Embryonic facial prominence (tissue), 1 donor: ENCODE measurements at regions not wholly inside any gene's neighbourhood (a gene's known extent, or its start where the extent isn't known, plus 50 kb on each side); places are given as distances from the start of the nearest gene placed in this dataset.

ENCODE experiments used
- DNase-seq: peaks from one replicate; pipeline ENCODE4 v3.0.0-alpha.2; 2016; ENCODE audit errors: extremely low spot score

DNA sequence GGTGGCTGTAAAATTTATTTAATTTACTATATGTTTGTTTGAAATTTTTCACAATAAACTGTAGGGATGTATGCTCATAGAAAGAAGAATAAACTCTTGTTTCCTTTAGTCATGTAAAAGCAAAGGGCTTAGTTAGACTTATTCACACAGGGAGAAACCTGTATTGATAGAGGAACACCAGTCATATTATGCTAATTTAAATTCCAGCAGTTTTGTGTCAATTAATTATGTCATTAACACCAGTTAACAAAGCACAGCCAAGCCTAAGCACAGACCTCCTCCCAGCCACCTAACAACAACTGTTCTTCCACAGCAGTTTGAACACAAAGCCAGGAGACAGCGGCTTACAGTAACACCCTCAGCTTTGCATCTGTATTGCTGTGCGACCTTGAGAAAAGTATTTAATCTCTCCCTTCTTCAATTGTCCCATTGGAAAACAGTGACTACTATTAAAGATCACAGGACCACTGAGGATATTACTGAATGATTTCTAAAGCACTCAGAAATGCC is 260.8 kb upstream of the RRP15 start:
- DNase-seq, result no peak

DNA sequence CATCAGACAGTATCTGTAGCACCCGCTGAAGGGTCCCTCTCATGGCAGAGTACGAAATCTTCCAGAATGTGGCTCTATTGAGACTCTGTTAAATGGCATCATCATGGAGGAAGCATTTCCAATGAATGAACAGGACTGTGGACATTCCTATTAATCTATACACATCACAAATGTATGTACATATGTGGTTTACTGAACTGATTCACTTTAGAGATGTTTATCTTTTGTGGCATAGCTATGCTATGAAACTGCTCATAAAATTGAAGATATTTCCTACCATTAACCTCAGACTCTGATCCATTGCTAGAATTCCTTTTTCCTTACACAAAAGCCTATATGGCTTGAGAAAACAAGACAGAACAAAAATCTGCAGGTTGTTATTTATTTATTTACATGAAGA is 259.6 kb upstream of the RRP15 start:
- no peak for DNase-seq

DNA sequence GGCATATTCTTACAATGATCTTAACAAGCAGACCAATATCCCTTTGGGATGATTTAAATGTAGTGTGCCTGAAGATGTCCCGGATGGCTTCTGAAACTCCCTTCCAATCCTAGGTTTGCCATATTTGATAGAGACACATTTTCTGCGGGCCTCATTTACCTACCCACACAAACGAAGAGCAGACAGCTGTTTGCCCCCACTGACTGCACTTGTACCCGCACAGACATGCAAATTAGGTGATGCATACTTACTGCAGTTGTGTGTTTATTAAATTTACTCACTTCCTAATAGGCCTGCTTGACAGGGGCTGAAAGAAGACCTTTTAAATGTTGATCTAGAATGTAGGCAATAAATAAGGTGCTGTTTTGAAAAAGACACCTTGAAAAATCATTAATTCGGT is 257.9 kb upstream of the RRP15 start:
- DNase-seq, result no peak

DNA sequence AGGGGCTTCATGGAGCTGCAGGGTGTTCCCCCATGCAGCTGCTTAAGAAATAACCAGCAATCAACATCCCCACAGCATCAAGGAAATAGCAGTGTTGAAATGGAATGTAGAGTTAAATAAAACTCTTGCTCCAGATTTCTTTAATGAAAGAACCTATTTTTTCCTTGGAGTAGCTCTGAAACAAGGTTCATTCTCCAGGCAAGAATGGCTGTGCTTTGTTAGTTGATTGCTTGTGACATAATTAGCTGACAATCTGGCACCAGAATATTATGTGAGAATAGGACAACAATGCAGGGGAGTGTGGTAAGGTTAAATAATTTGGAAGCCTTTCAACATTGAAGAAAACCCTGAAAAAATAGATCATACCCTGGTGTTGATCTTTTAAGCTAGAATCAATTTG is 254.2 kb upstream of the RRP15 start:
- DNase-seq, result no peak

DNA sequence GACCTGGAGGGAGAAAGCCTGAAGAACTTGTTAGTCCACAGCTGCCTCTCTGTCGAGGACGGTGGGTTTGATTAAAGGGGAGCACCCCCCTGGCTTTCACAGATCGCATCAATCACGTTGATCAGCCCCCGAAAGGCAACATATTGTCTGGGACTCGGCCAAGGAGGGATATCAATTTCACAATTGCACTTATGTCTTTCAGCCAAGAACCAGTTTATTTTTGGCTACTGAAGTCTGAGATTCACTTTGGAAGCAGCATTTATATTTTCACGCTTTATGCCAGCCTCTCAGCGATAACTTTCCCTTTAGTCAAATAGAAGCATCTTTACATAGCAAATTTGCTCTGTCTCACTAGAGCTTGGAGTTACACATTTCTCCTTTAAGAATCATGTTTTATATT is 253.2 kb upstream of the RRP15 start:
- no peak for DNase-seq

DNA sequence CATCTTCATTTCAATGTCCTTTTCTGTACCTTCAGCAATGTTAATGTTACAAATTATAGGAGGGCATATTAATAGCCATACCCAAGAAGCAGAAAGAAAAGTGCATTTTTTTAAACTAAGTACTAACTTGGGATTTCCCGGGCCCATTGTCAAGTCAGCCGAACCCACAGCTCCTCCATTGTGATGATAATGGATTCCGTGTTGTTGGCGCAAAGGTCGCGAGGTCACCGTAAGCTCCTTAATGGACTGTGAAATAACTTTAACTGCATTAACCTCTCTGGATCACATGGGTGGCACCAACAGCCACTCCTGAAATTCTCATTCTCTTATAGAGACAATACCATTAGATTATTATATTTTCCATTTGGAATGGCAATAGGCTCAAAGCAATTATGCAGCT is 250.6 kb upstream of the RRP15 start:
- no peak for DNase-seq

DNA sequence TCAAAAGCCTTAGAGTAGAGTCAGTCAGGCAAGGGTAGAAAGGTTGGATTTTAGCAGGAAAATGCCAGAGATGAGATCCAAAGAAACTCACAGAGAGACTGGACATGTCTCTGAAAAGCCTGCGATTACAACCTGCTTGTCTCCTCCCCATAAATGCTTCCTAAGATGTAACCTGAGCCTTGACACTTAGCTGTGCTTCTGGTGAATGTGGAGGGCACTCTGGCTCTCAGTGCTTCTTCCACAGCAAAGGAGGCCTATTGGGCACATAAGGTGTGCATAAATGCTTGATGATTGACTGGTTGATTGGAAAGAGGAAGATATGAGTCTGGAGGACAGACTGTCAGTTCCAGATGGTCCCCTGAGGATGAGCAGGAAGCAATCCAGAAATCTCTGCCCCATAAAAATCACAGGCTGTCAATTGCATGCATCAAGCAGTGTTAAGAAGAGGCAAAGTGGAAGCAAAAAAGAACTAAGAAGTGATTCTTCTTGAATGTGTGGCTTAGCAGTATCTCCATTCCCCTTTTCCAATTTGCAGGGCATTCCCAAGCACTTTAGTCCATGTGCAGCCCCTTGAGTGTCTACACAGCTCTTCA is 236.2 kb upstream of the RRP15 start:
- no peak for DNase-seq

DNA sequence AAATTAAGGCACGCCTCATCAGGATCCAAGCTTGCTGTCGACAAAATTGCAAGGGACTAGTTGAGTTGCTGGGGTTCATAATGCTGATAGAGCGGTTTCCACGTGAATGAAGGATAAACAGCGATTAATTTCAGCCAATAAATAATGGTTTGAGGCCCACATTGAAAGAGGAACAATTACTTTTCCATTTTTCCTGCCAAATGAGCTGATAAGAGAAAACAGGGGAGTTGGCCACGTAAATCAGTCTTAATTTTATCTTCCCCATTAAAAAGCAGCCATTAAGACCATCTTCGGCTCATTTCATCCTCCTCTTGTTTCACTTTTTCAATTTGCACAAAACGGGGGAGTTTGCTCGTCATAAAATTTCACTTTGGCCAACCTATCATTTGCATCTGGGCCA is 235.5 kb upstream of the RRP15 start:
- no peak for DNase-seq

DNA sequence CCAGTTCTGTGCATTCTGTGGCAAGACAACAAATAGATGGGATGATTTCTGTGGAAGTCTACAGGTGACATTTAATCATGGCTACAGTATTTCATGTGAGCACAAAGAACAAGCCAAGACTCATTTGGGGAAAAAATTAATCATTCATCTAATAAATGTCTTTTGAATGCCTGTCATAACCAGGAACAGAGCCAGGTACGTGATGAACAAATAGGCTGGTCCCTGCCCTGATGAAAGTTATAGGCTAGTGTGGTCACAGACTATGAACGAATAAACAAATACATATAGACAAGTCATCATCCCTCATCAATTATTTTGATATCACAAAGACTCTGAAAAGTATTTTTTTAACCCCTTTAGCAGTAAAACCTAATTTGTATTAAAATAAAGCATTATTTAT is 226.4 kb upstream of the RRP15 start:
- no peak for DNase-seq

DNA sequence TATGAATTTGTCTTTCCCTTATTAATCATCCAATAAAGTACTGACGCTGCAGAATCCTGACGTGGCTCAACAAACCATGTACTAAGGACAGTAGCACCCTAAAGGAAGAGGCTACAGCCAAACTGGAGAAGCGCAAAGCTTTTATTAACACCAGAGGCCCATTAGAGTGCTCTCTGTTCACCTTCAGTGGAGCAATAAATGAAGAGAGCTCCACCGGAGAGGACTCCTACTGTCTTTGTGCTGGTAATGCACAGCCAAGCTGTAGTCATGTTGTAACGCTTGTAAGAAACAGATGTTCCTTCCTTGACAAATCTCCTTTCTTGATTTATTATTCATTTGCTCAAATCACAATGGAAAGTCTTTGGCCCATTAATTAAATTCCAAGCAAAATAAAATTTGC is 220.7 kb upstream of the RRP15 start:
- no peak for DNase-seq

DNA sequence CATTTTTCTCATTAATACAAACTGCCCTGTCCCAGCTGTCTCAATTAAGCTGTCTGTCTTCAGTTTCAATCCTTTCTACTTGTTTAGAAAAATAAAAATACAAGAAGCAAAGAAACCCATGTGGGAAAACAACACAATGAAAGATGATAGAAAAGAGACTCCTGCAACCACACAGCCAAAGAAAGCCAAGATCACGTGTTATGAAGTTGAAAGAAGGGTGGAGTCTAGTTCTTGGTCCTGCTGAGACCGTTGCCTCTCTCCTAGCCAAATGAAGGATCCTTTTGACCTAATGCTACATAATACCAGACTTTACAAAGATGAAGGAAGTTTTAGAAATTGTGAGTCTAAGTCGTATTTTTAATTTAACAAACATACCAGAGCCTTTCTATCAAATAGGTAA is 218.8 kb upstream of the RRP15 start:
- DNase-seq, result no peak

DNA sequence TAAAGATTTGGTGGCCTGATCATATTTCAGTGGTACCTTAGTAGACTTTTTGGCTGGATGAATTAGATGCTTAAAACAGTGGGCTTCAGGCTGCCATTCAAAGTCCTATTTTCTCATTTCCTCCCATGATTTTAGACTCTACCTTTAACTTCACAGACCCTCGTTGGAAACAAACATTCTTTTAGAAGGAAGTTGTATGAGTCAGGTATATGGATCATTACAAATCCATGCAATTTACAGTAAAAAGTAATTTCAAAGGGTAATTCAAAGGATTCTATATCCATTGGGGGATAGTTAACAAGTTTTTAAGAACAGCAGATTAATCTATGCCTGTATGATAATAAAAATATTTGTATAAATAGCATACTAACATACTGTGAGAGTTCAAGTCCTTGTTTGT is 216.9 kb upstream of the RRP15 start:
- DNase-seq, result no peak

DNA sequence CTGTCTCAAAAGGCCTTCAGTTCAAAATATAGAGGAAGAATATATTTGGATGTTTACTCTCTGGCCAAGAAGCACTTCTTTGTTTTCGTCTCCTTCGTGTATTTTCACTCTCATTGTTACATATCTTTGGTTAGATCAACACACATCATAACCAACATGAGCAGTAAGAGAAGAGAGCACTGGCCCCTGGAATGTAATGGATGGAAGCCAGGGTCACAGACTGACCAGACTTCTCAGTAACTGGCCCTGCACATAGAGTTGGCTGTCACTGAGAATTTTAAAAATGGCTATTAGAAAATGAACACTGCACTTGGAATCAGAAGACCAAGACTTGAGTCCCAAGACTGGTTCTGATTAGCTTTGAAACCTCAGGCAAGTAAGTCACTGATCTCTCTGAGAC is 215.9 kb upstream of the RRP15 start:
- DNase-seq, result no peak

DNA sequence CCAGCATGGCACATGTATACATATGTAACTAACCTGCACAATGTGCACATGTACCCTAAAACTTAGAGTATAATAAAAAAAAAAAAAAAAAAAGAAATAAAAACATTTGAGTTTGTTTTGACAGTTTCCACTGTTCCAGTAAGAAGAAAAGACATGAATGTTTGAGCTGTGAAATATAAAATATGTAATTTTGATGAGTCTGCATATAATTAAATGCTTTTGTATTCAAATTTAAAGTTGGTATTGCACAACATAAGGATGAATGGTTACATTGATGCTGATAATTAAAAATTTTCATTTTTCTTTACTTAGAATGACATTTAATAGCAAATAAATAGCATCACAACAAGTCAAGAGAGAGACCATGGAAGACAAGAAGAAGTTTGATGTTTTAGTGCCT is 212.0 kb upstream of the RRP15 start:
- DNase-seq, result no peak

DNA sequence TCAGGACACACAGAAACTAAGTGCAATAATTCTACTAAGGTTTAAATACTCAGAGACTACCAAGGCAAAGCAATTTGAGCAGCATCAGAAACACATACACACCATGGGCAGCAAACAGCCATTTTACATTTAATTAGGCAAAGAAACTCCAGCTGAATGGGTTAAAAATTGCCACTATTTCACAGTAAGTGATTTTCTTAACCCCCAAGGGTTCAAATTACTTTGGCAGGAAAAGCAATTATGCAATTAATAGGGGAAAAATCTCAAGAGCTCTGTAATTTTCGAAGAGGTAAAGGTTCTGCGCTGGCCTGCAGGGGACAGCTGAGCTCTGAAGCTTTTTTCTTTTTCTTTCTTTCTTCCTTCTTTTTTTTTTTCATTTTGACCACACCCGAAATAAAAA is 206.2 kb upstream of the RRP15 start:
- no peak for DNase-seq

DNA sequence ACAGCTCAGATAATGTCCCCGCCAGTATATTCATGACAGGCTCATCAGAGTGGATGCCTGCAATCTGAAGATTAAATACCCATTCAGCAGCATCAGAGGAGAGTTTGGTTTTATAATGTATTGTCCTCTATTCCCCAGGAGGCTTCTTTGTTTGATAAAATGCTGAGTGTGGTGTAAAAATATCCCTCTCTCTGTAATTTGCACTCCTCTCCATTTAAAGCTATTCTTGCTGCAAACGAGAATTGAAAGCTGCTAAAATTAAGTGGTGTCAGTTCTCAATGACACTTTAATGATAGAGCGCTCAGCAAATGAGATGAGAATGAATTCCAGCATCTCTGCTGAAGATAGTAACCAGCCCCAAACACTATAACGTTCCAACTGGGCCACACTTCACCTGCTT is 205.7 kb upstream of the RRP15 start:
- no peak for DNase-seq

DNA sequence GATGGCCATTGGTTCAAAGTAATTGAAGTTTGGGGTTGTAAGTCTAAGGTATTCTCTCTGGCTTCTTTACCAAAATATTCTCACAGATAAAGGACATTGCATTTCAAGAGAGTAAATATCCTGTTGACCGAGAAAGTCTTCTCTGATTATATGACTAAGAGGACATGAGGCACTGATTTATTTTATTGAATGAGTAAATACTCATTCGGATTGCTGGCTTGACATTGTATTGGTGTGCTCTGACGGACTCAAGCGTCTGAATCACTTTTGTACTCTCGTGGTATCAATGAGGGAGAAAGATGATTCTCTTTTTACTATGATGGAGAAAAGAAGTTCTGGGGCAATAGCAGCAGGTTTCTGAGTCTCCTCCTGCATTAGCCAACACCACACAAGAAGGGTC is 205.3 kb upstream of the RRP15 start:
- DNase-seq, result no peak

DNA sequence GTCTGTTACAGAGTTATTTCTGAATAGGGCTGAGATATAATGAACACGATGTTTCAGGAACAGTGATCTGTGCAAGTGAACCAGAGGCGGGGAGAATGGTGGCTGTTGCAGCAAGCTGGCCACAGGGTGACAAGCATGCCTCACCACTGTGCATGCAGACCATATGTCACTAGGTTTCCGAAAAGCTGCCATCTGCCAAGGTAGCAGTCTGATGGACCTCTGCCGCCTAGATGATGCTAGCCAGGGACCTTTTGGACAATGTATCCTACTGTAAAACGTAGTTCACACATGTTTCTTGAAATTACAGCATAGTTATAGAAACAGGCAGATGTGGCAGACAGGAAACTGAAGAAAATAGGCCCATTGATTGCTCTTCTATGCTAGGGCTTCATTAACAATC is 204.2 kb upstream of the RRP15 start:
- no peak for DNase-seq

DNA sequence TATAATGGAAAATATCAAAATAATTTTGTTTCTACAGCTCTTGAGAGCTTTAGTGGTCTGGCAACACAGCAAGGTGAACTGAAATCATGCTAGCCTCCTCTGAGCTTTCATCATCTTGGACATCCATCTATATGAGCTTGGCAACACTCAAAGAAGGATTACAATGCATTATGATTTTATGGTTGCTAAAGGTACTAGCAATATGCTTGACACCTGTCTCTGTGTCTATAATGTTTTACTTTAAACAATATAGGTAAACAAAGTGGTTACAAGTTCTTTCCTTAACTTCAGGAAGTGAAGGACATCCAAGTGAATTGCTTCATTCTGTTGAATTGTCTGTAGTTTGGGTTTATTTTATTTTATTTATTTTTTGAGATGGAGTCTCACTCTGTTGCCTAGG is 203.7 kb upstream of the RRP15 start:
- no peak for DNase-seq

DNA sequence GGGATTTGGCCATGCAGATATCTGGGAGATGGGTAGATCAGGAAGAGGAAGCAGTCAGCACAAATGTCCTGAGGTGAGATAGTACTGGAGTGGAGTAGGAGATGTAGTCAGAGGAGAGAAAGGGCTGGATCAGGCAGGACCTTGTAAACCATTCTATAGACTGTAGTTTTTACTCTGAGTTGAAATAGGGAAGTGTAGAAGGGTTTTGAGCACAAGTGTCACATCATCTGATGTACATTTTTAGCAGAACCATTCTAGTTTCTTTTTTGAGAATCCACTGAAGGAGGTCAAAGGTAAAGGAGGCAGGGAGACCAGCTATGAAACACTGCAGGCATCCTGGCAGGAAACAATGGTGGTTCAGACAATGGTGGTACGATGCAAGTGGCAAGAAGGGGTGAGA is 194.6 kb upstream of the RRP15 start:
- no peak for DNase-seq

DNA sequence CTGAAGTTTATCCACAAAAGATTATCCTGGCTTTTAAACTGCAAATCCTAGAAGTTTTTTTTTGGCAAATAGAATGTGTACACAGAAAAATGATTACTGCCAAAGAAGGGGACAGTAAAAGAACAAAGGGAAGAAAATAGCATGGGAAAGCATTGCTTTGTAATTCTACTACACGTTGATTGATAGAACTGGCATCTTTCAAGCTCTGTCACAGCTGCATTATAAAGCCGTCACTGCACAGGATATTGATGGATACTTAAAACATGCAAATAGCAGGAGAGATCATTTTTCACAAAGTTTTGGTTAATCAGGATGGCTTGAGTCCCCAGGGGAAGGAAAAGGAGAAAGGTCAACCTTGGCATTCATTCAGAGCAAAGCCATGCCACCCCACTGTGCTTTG is 183.7 kb upstream of the RRP15 start:
- no peak for DNase-seq

DNA sequence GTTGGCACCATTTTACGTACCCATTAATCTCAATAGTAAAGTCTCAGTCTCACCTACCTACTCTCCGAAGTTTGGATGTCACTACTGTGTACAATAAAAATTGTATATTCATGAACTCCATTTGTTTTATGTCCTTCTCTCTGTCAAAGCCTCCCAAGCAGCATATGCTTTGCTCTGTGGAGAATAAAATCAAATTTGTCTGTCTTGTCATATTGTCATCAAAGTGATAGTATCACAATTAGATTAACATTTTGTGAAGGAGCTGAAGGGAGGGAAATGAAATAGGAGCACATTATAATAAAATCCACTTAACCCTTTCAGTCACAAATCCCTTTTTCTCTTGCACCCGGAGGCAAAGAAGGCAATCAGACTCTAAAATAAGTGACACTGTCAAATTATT is 177.1 kb upstream of the RRP15 start:
- DNase-seq, result no peak

DNA sequence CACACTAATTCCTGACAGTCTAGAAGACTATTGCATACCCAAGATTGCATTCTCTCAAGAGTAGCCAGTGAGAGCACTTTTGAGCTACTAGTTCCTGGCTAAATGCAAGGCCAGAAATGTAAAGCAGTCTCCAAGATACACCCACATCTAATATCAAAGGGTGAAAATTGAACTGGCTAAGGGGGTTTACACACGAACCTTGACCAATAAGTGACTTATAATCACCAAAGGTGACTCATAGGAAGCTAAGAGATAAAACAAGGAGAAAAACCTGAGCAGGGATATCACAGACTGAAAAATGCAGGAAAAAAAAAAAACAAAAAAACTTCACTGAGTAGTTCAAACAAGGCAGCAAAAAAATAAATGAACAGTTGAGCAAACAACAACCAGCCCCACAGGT is 172.2 kb upstream of the RRP15 start:
- no peak for DNase-seq

DNA sequence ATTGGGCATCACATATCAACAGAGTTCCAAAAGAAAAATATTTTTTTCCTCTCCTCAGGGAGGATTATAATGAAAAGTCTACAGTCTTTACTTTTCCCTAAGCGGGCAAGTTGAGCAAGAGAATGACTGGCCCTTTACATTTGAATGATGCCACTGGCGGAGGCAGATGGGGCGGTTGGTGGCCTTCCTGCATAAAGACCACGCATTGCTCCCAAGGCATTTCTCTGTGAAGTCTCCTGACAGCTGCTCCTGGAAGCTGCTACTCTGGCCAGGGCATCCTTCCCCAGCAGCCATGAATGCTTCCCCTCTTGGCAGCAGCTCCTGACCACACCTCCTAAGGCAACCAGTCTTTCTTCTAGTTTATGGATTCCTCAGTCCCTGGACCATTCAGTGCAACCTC is 161.1 kb upstream of the RRP15 start:
- DNase-seq, result no peak

DNA sequence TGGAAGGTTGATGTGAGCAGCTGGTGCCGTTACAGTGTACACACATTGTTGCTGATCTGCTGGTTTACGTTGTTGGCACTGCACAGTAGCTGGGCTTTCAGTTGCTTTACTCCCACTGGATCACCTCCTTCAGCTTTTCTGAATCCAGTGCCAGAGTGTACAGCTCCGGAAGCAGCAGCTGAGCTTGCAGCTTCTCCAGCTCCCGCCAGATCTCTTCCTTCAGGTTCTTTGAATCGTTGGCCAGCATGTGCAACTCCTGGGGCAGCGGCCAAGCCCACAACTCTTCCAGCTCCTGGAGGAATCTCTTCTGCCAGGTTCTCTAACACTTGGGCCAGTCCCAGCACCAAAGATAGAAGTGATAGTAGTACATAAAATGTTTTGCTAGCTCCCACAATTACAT is 149.7 kb upstream of the RRP15 start:
- DNase-seq, result no peak
